SU-DHL-6 (cell line): ENCODE measurements at regions not wholly inside any gene's neighbourhood (a gene's known extent, or its start where the extent isn't known, plus 50 kb on each side); places are given as distances from the start of the nearest gene placed in this dataset.

Experiments used
- H2AFZ ChIP-seq: fragments of 200-600 bp; sonication (generic); 2 replicates; pipeline ENCODE4 v1.6.1; 2014; ENCODE audit warnings: low read depth, mild to moderate bottlenecking, moderate library complexity, mixed read lengths, antibody characterized with exemption, low read length; ENCODE audit not compliant: severe bottlenecking
- H3F3A ChIP-seq: fragments of 200-600 bp; shearing (Covaris generic); 2 replicates; pipeline ENCODE4 v1.6.0; 2016; ENCODE audit warnings: antibody characterized with exemption, mild to moderate bottlenecking; ENCODE audit not compliant: insufficient read depth
- H3K27ac ChIP-seq: fragments of 200-600 bp; sonication (generic); 2 replicates; pipeline ENCODE4 v1.5.1; 2016; ENCODE audit warnings: low read depth, mild to moderate bottlenecking, low read length, moderate library complexity, mixed read lengths
- H3K27me3 ChIP-seq: fragments of 200-600 bp; sonication (generic), shearing (Covaris generic); 2 replicates; pipeline ENCODE4 v1.6.0; 2014; ENCODE audit warnings: mild to moderate bottlenecking, low read length
- H3K36me3 ChIP-seq: fragments of 200-600 bp; sonication (generic); 2 replicates; pipeline ENCODE4 v1.6.1; 2014; ENCODE audit warnings: mild to moderate bottlenecking, low read length, mixed read lengths
- H3K4me2 ChIP-seq: fragments of 300-600, 200-600 bp; shearing (Covaris generic), sonication (generic); 2 replicates; pipeline ENCODE4 v1.6.0; 2014; ENCODE audit warnings: low read length, low read depth, mild to moderate bottlenecking; ENCODE audit not compliant: poor library complexity, severe bottlenecking
- H3K4me3 ChIP-seq: fragments of 200-600 bp; sonication (generic); 2 replicates; pipeline ENCODE4 v1.5.1; 2014; ENCODE audit warnings: antibody characterized with exemption, low read length, mild to moderate bottlenecking, mixed read lengths; ENCODE audit not compliant: insufficient read depth, poor library complexity, severe bottlenecking
- H3K79me2 ChIP-seq: fragments of 200-600 bp; sonication (generic); 2 replicates; pipeline ENCODE4 v1.6.1; 2014; ENCODE audit warnings: mild to moderate bottlenecking, low read length, moderate library complexity; ENCODE audit not compliant: insufficient read depth
- H3K9ac ChIP-seq: fragments of 200-600 bp; sonication (generic); 2 replicates; pipeline ENCODE4 v1.7.0; 2014; ENCODE audit warnings: mild to moderate bottlenecking, low read length
- H3K9me2 ChIP-seq: fragments of 200-600 bp; sonication (generic); replicated peaks from 2 replicates; pipeline ENCODE4 v1.6.1; 2014; ENCODE audit warnings: low read length; ENCODE audit not compliant: insufficient read depth
- H3K9me3 ChIP-seq: fragments of 200-600 bp; sonication (generic); 2 replicates; pipeline ENCODE4 v1.6.1; 2014; ENCODE audit warnings: low read length, mixed read lengths; ENCODE audit not compliant: insufficient read depth
- H4K20me1 ChIP-seq: fragments of 200-600 bp; sonication (generic); 2 replicates; pipeline ENCODE4 v1.6.1; 2014; ENCODE audit warnings: low read depth, mild to moderate bottlenecking, antibody characterized with exemption, low read length, moderate library complexity, mixed read lengths
- CTCF ChIP-seq: fragments of 200-600 bp; sonication (generic); IDR thresholded peaks from one replicate; pipeline ENCODE4 v1.5.1; 2017; ENCODE audit warnings: antibody characterized with exemption, mild to moderate bottlenecking, low read length, moderate library complexity; ENCODE audit not compliant: insufficient read depth, poor library complexity, severe bottlenecking
- EZH2phosphoT487 ChIP-seq: fragments of 200-600 bp; sonication (generic), shearing (Covaris generic); conservative IDR thresholded peaks from 2 replicates; pipeline ENCODE4 v1.6.1; 2018; ENCODE audit warnings: mild to moderate bottlenecking, antibody characterized with exemption, low read length, moderate library complexity, mixed read lengths

- Histone ChIP-seq H3K27me3 (no peaks in the 10 kb centered on the region), H3K79me2 (no peaks in the 10 kb centered on the region), H2AFZ (no peak overlapping the region), H3F3A (no peaks in the 10 kb centered on the region), H3K4me2 (no peak overlapping the region), H4K20me1 (no peaks in the 10 kb centered on the region), H3K27ac (no peak overlapping the region), H3K9ac (no peak overlapping the region), H3K36me3 (no peaks in the 10 kb centered on the region), H3K4me3 (no peak overlapping the region), H3K9me3 (no peaks in the 10 kb centered on the region), H3K9me2 (no peaks in the 10 kb centered on the region)
- TF ChIP-seq CTCF (peak; percentile 77), EZH2phosphoT487 (no peak)
These were observed 53.3 kb downstream of the RGS12 start for GRCh38 chr4:3346146-3346545.

- Histone ChIP-seq H3K4me3 (no peak overlapping the region), H2AFZ (no peak overlapping the region), H3K27ac (no peak overlapping the region), H3K9ac (no peak overlapping the region), H3K4me2 (no peak overlapping the region), H4K20me1 (no peaks in the 10 kb centered on the region), H3K36me3 (no peaks in the 10 kb centered on the region), H3K9me3 (no peaks in the 10 kb centered on the region), H3K79me2 (no peaks in the 10 kb centered on the region), H3K27me3 (no peaks in the 10 kb centered on the region), H3F3A (no peaks in the 10 kb centered on the region), H3K9me2 (no peaks in the 10 kb centered on the region)
- TF ChIP-seq CTCF (no peak), EZH2phosphoT487 (no peak)
These were observed 55.0 kb downstream of the RGS12 start for GRCh38 chr4:3347871-3348270.

GRCh38 chr4:3348621-3349020 is 55.8 kb downstream of the RGS12 start:
- H4K20me1 ChIP-seq = no peaks in the 10 kb centered on the region
- no peaks in the 10 kb centered on the region for H3K79me2 ChIP-seq
- no peaks in the 10 kb centered on the region for H3K9me2 ChIP-seq
- H3F3A ChIP-seq = no peaks in the 10 kb centered on the region
- H2AFZ ChIP-seq = no peak overlapping the region
- no peaks in the 10 kb centered on the region for H3K36me3 ChIP-seq
- no peak overlapping the region for H3K4me3 ChIP-seq
- H3K27ac ChIP-seq = no peak overlapping the region
- no peaks in the 10 kb centered on the region for H3K27me3 ChIP-seq
- no peak overlapping the region for H3K9ac ChIP-seq
- TF ChIP-seq EZH2phosphoT487 (no peak), CTCF (no peak)
- no peaks in the 10 kb centered on the region for H3K9me3 ChIP-seq
- H3K4me2 ChIP-seq = no peak overlapping the region

GRCh38 chr4:3349116-3349515 is 56.3 kb downstream of the RGS12 start:
- no peaks in the 10 kb centered on the region for H3K27me3 ChIP-seq
- no peaks in the 10 kb centered on the region for H3K79me2 ChIP-seq
- no peaks in the 10 kb centered on the region for H3F3A ChIP-seq
- no peak overlapping the region for H3K4me2 ChIP-seq
- no peaks in the 10 kb centered on the region for H3K36me3 ChIP-seq
- H4K20me1 ChIP-seq = no peaks in the 10 kb centered on the region
- H3K4me3 ChIP-seq = no peak overlapping the region
- no peak overlapping the region for H2AFZ ChIP-seq
- H3K9me3 ChIP-seq = no peaks in the 10 kb centered on the region
- H3K9ac ChIP-seq = no peak overlapping the region
- no peaks in the 10 kb centered on the region for H3K9me2 ChIP-seq
- no peak overlapping the region for H3K27ac ChIP-seq
- TF ChIP-seq CTCF (no peak), EZH2phosphoT487 (no peak)
